HEK293T (cell line): ENCODE measurements at regions not wholly inside any gene's neighbourhood (a gene's known extent, or its start where the extent isn't known, plus 50 kb on each side); places are given as distances from the start of the nearest gene placed in this dataset.

Experiments used
- CTCF ChIA-PET: fragments of 350-600 bp; formaldehyde crosslinking; extraction: SDS; loops from one replicate; lab custom pipeline; 2021; ENCODE audit warnings: antibody characterized with exemption, inconsistent platforms; lab: Yijun Ruan, JAX
- POLR2A ChIA-PET: fragments of 350-600 bp; formaldehyde crosslinking; extraction: SDS; loops from one replicate; lab custom pipeline; 2020; ENCODE audit warnings: antibody characterized with exemption, inconsistent platforms; lab: Yijun Ruan, JAX
- DNase-seq: peaks from one replicate; pipeline ENCODE4 v3.0.0; 2012; ENCODE audit warnings: mixed read lengths; ENCODE audit errors: extremely low spot score
- ARNT ChIP-seq: fragments of 450-650 bp; IDR thresholded peaks from 2 replicates; pipeline ENCODE4 v1.6.1; 2017; ENCODE audit warnings: mild to moderate bottlenecking
- BHLHE40 ChIP-seq: fragments of 450-650 bp; IDR thresholded peaks from 2 replicates; pipeline ENCODE4 v1.6.1; 2016; ENCODE audit warnings: mild to moderate bottlenecking, moderate library complexity, borderline replicate concordance
- CTBP1 ChIP-seq: fragments of 450-650 bp; IDR thresholded peaks from 2 replicates; pipeline ENCODE4 v1.6.1; 2016; ENCODE audit warnings: borderline replicate concordance
- ELF4 ChIP-seq: fragments of 450-650 bp; IDR thresholded peaks from 2 replicates; pipeline ENCODE4 v1.6.1; 2017; ENCODE audit warnings: antibody characterized with exemption
- FOXA1 ChIP-seq: fragments of 450-650 bp; IDR thresholded peaks from 2 replicates; pipeline ENCODE4 v1.6.1; 2016; ENCODE audit warnings: mild to moderate bottlenecking
- FOXK2 ChIP-seq: fragments of 450-650 bp; IDR thresholded peaks from 2 replicates; pipeline ENCODE4 v1.6.1; 2016; ENCODE audit warnings: mild to moderate bottlenecking
- FOXM1 ChIP-seq: fragments of 450-650 bp; IDR thresholded peaks from 2 replicates; pipeline ENCODE4 v1.6.1; 2017; ENCODE audit warnings: mild to moderate bottlenecking, borderline replicate concordance
- HDGF ChIP-seq: fragments of 450-650 bp; IDR thresholded peaks from 2 replicates; pipeline ENCODE4 v1.6.1; 2017; ENCODE audit warnings: antibody characterized with exemption, borderline replicate concordance
- L3MBTL2 ChIP-seq: fragments of 450-650 bp; conservative IDR thresholded peaks from 2 replicates; pipeline ENCODE4 v1.6.1; 2016; ENCODE audit warnings: mild to moderate bottlenecking
- LEF1 ChIP-seq: fragments of 450-650 bp; IDR thresholded peaks from 2 replicates; pipeline ENCODE4 v1.6.1; 2017; ENCODE audit warnings: mild to moderate bottlenecking, borderline replicate concordance
- NFRKB ChIP-seq: fragments of 450-650 bp; IDR thresholded peaks from 2 replicates; pipeline ENCODE4 v1.6.1; 2016; ENCODE audit warnings: mild to moderate bottlenecking, moderate library complexity
- PKNOX1 ChIP-seq: fragments of 450-650 bp; IDR thresholded peaks from 2 replicates; pipeline ENCODE4 v1.6.1; 2016
- SP1 ChIP-seq: fragments of 450-650 bp; IDR thresholded peaks from 2 replicates; pipeline ENCODE4 v1.6.1; 2017
- SUZ12 ChIP-seq: fragments of 450-650 bp; IDR thresholded peaks from 2 replicates; pipeline ENCODE4 v1.6.1; 2016; ENCODE audit warnings: mild to moderate bottlenecking
- TARDBP ChIP-seq: fragments of 450-650 bp; IDR thresholded peaks from 2 replicates; pipeline ENCODE4 v1.6.1; 2016
- ZNF384 ChIP-seq: fragments of 450-650 bp; IDR thresholded peaks from 2 replicates; pipeline ENCODE4 v1.6.1; 2016

- ChIA-PET CTCF (no interaction called here), POLR2A (no interaction called here)
- no peak for TF ChIP-seq NFRKB
- TF ChIP-seq L3MBTL2 = no peak
- no peak for TF ChIP-seq ZNF384
- TF ChIP-seq HDGF = no peak
- TF ChIP-seq BHLHE40 = no peak
- DNase-seq = no peak
Observed at GRCh38 chr4:23202712-23203247, 510.0 kb downstream of the GBA3 start.

GRCh38 chr4:23194751-23195150, 502.0 kb downstream of the GBA3 start:
- no peak for TF ChIP-seq FOXM1
- no peak for TF ChIP-seq SUZ12
- no peak for TF ChIP-seq FOXK2
- TF ChIP-seq PKNOX1 = no peak
- TF ChIP-seq CTBP1 = no peak
- no peak for TF ChIP-seq BHLHE40
- no peak for TF ChIP-seq L3MBTL2

GRCh38 chr4:23174179-23174578, 481.4 kb downstream of the GBA3 start:
- ChIA-PET POLR2A (no interaction called here), CTCF (no interaction called here)
- TF ChIP-seq NFRKB = no peak
- DNase-seq = no peak

More at GRCh38 chr4:23194751-23195150, 502.0 kb downstream of the GBA3 start:
- ChIA-PET POLR2A (no interaction called here), CTCF (no interaction called here)
- no peak for DNase-seq

GRCh38 chr4:23171976-23172375, 479.2 kb downstream of the GBA3 start:
- TF ChIP-seq L3MBTL2 (no peak), PKNOX1 (no peak), SP1 (no peak), SUZ12 (no peak), NFRKB (no peak), HDGF (no peak), FOXK2 (no peak), CTBP1 (no peak)
- DNase-seq = no peak
- POLR2A ChIA-PET = no interaction called here
- CTCF ChIA-PET = no interaction called here

GRCh38 chr4:23169608-23170311, 477.0 kb downstream of the GBA3 start:
- DNase-seq = no peak
- TF ChIP-seq ZNF384 (no peak), FOXK2 (no peak), BHLHE40 (no peak), FOXA1 (no peak), SUZ12 (no peak), ARNT (no peak), L3MBTL2 (no peak), FOXM1 (no peak), HDGF (no peak), ELF4 (no peak), TARDBP (no peak), LEF1 (no peak), CTBP1 (no peak), SP1 (no peak), NFRKB (no peak), PKNOX1 (no peak)
- POLR2A ChIA-PET = no interaction called here
- CTCF ChIA-PET = no interaction called here

GRCh38 chr4:23166919-23167318, 474.2 kb downstream of the GBA3 start:
- no peak for DNase-seq
- ChIA-PET POLR2A (no interaction called here), CTCF (no interaction called here)
- TF ChIP-seq NFRKB = no peak
- TF ChIP-seq CTBP1 = no peak
- TF ChIP-seq ZNF384 = no peak
- TF ChIP-seq SUZ12 = no peak
- TF ChIP-seq BHLHE40 = no peak
- no peak for TF ChIP-seq L3MBTL2
- no peak for TF ChIP-seq FOXA1
- TF ChIP-seq ELF4 = no peak
- no peak for TF ChIP-seq ARNT
- TF ChIP-seq TARDBP = no peak
- TF ChIP-seq SP1 = no peak
